Panc1 (cell line): ENCODE measurements at regions not wholly inside any gene's neighbourhood (a gene's known extent, or its start where the extent isn't known, plus 50 kb on each side); places are given as distances from the start of the nearest gene placed in this dataset.

Experiments used
- ATAC-seq: fragments of 200-7000 bp; cut with Tn5 transposase; 2 replicates; pipeline ENCODE4 v1.9.1; 2020; ENCODE audit warnings: mild to moderate bottlenecking, moderate library complexity
- BruUV-seq: library from RNA; stranded (reverse); fragments of 400-500 nt; replicated peaks from 2 replicates; lab custom pipeline; 2021; lab: Mats Ljungman, UMichigan
- CTCF ChIA-PET: fragments of 300-600 bp; sonication (Branson Sonifier 250); formaldehyde crosslinking; loops from one replicate; lab custom pipeline; 2022; ENCODE audit warnings: antibody characterized with exemption; lab: Charles Lee
- POLR2A ChIA-PET: fragments of 300-600 bp; sonication (Branson Sonifier 250); formaldehyde crosslinking; loops from one replicate; lab custom pipeline; 2022; ENCODE audit warnings: antibody characterized with exemption; lab: Charles Lee
- DNase-seq: peaks from one replicate; pipeline ENCODE4 v3.0.0-alpha.2; 2010; ENCODE audit warnings: low read depth, low spot score
- H3K27ac ChIP-seq: 2 replicates; pipeline ENCODE4 v1.5.1; 2011; ENCODE audit warnings: mild to moderate bottlenecking, low read length, inconsistent platforms
- H3K27me3 ChIP-seq: fragments of 200-500 bp; sonication (Bioruptor generic); 2 replicates; pipeline ENCODE4 v1.6.0; 2014; ENCODE audit warnings: low read length, inconsistent platforms; ENCODE audit not compliant: control insufficient read depth, insufficient read depth
- H3K36me3 ChIP-seq: fragments of 200-500 bp; sonication (Bioruptor generic); 2 replicates; pipeline ENCODE4 v1.5.1; 2014; ENCODE audit warnings: inconsistent platforms, mild to moderate bottlenecking, low read length, moderate library complexity; ENCODE audit not compliant: control insufficient read depth, insufficient read depth
- H3K4me1 ChIP-seq: 2 replicates; pipeline ENCODE4 v1.5.1; 2011; ENCODE audit warnings: inconsistent platforms, mild to moderate bottlenecking, low read length, moderate library complexity; ENCODE audit not compliant: control insufficient read depth, insufficient read depth
- H3K4me3 ChIP-seq, 2 experiments: 2 replicates each; pipeline ENCODE4 v1.5.1; 2011 to 2012; ENCODE audit warnings: low read depth in 2 of 2, low read length in 2 of 2, mild to moderate bottlenecking in 2 of 2, inconsistent platforms in 1 of 2, moderate library complexity in 1 of 2
- H3K9me3 ChIP-seq: fragments of 200-500 bp; sonication (Bioruptor generic); 2 replicates; pipeline ENCODE4 v1.5.1; 2014; ENCODE audit warnings: low read depth, mild to moderate bottlenecking, inconsistent platforms, low read length, moderate library complexity; ENCODE audit not compliant: control insufficient read depth, insufficient read depth
- POLR2AphosphoS5 ChIP-seq: IDR thresholded peaks from 2 replicates; pipeline ENCODE4 v1.6.1; 2012; ENCODE audit warnings: mild to moderate bottlenecking, low read depth, low read length, moderate library complexity
- SIN3A ChIP-seq: IDR thresholded peaks from 2 replicates; pipeline ENCODE4 v1.6.1; 2012; ENCODE audit warnings: low read depth, mild to moderate bottlenecking, low read length, moderate library complexity, borderline replicate concordance; ENCODE audit not compliant: insufficient read depth
- TCF7L2 ChIP-seq: IDR thresholded peaks from 2 replicates; pipeline ENCODE4 v1.6.1; 2011; ENCODE audit warnings: mild to moderate bottlenecking, low read depth, low read length, inconsistent platforms
- in situ Hi-C: cut with HindIII; loops from 2 replicates; pipeline ENCODE4 v1.10.0; 2016; ENCODE audit warnings: low sequenced_read_pairs, low pct_unique_long_range_greater_than_20kb
- intact Hi-C: fragments of 100-400 bp; cut with micrococcal nuclease; formaldehyde crosslinking; loops from one replicate; pipeline ENCODE4 v1.10.0; 2022; ENCODE audit not compliant: unreplicated experiment
- TF ChIP-seq, protein P1 (sequence below), 2 experiments: IDR thresholded peaks; 2 replicates each; pipeline ENCODE4 v1.6.1; 2011 to 2012; ENCODE audit warnings: low read depth in 2 of 2, control low read depth in 1 of 2, low read length in 1 of 2, mild to moderate bottlenecking in 1 of 2, moderate library complexity in 1 of 2; ENCODE audit not compliant: insufficient read depth in 1 of 2
- TF ChIP-seq, protein P2 (sequence below): fragments of 450-650 bp; IDR thresholded peaks from 2 replicates; pipeline ENCODE4 v1.5.1; 2017; ENCODE audit warnings: mild to moderate bottlenecking

DNA sequence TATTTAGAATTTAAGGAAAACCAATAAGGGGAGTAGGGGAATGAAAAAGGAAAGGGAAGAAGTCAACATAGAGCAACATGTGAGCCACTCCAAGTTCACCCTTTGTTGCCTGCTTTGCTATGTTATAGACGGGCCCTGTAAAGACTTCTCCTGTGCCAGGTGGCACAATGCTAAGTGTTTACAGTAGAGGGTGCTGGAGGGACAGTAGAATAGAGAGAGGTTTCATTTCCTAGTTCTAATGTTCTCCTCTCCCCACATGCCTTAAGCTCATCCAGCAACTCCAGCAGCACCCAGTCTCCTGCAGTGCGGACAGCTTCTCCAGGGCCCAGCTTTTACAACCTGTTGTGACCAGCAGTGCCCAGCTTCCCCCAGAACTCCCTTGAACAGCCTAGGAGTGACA is 468.0 kb downstream of the HS3ST3B1 start:
- Histone ChIP-seq H3K27me3 (no peaks in the 10 kb centered on the region), H3K4me1 (no peaks in the 10 kb centered on the region), H3K4me3 (no peak overlapping the region), H3K27ac (no peak overlapping the region), H3K36me3 (no peaks in the 10 kb centered on the region), H3K9me3 (no peaks in the 10 kb centered on the region)
- ChIA-PET CTCF (no interaction called here), POLR2A (no interaction called here)
- ATAC-seq (no peak), DNase-seq (no peak)
- no TSS peak for BruUV-seq
- intact Hi-C loops: no loop called here
- TF ChIP-seq, protein P1, sequence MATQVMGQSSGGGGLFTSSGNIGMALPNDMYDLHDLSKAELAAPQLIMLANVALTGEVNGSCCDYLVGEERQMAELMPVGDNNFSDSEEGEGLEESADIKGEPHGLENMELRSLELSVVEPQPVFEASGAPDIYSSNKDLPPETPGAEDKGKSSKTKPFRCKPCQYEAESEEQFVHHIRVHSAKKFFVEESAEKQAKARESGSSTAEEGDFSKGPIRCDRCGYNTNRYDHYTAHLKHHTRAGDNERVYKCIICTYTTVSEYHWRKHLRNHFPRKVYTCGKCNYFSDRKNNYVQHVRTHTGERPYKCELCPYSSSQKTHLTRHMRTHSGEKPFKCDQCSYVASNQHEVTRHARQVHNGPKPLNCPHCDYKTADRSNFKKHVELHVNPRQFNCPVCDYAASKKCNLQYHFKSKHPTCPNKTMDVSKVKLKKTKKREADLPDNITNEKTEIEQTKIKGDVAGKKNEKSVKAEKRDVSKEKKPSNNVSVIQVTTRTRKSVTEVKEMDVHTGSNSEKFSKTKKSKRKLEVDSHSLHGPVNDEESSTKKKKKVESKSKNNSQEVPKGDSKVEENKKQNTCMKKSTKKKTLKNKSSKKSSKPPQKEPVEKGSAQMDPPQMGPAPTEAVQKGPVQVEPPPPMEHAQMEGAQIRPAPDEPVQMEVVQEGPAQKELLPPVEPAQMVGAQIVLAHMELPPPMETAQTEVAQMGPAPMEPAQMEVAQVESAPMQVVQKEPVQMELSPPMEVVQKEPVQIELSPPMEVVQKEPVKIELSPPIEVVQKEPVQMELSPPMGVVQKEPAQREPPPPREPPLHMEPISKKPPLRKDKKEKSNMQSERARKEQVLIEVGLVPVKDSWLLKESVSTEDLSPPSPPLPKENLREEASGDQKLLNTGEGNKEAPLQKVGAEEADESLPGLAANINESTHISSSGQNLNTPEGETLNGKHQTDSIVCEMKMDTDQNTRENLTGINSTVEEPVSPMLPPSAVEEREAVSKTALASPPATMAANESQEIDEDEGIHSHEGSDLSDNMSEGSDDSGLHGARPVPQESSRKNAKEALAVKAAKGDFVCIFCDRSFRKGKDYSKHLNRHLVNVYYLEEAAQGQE (IDR thresholded peaks at IDR 0.05; ENCODE audit: insufficient read depth in 1 of 2, low read depth in 2 of 2, low read length in 1 of 2): no peak
- no peak for TF ChIP-seq TCF7L2
- no peak for TF ChIP-seq POLR2AphosphoS5
- no peak for TF ChIP-seq SIN3A
- TF ChIP-seq, protein P2, sequence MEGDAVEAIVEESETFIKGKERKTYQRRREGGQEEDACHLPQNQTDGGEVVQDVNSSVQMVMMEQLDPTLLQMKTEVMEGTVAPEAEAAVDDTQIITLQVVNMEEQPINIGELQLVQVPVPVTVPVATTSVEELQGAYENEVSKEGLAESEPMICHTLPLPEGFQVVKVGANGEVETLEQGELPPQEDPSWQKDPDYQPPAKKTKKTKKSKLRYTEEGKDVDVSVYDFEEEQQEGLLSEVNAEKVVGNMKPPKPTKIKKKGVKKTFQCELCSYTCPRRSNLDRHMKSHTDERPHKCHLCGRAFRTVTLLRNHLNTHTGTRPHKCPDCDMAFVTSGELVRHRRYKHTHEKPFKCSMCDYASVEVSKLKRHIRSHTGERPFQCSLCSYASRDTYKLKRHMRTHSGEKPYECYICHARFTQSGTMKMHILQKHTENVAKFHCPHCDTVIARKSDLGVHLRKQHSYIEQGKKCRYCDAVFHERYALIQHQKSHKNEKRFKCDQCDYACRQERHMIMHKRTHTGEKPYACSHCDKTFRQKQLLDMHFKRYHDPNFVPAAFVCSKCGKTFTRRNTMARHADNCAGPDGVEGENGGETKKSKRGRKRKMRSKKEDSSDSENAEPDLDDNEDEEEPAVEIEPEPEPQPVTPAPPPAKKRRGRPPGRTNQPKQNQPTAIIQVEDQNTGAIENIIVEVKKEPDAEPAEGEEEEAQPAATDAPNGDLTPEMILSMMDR: no peak
- in situ Hi-C loops: no loop called here

DNA sequence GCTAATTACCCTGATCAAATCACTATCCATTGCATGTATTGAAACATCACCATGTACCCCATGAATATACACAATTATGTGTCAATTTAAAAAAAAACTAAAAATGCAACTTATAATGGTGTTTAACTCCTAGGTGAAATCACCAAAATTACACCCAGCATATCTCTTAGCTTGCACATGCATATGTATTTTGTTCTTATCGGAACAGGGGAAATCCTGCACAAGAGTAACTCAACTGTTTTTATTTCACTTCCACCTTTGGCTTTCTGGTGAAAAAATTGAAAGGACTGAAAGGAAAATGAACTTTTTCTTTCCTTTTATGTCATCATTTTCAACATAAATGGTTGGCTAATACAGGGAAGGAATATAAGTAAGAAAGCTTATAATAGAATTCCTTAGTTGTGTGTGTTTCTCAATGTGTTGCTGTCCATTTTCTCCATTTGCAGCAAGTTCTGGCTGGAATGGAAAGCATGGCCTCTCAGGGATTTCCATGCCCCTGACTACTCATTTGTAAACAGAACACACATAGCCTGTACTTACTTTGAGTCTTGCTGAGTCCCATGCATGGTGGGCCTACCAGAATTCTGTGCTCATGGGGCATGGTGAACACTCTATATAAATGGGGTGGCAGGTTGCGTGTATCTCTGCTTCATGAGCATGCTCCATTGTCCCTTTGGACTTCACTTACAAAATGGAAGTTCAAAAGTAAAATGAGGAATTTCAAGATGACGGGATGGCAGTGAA is 462.0 kb downstream of the HS3ST3B1 start:
- POLR2A ChIA-PET: no interaction called here
- ATAC-seq: no peak
- BruUV-seq: no TSS peak
- no peak for DNase-seq
- Histone ChIP-seq H3K27ac (no peak overlapping the region), H3K27me3 (no peaks in the 10 kb centered on the region), H3K36me3 (no peaks in the 10 kb centered on the region), H3K9me3 (no peaks in the 10 kb centered on the region), H3K4me3 (no peak overlapping the region), H3K4me1 (no peaks in the 10 kb centered on the region)
- CTCF ChIA-PET: no interaction called here
- intact Hi-C loops (no loop called here), in situ Hi-C loops (no loop called here)
- TF ChIP-seq SIN3A: no peak
- TF ChIP-seq, protein P1 (IDR thresholded peaks at IDR 0.05; ENCODE audit: insufficient read depth in 1 of 2, low read depth in 2 of 2, low read length in 1 of 2): no peak
- no peak for TF ChIP-seq POLR2AphosphoS5
- TF ChIP-seq TCF7L2: no peak
- TF ChIP-seq, protein P2: no peak
